IPS DF 19.7 (cell line): ENCODE measurements at regions not wholly inside any gene's neighbourhood (a gene's known extent, or its start where the extent isn't known, plus 50 kb on each side); places are given as distances from the start of the nearest gene placed in this dataset.

Experiments used
- DNase-seq: peaks from one replicate; pipeline ENCODE4 v3.0.0-alpha.2; 2013; ENCODE audit warnings: low read depth, low spot score

DNA sequence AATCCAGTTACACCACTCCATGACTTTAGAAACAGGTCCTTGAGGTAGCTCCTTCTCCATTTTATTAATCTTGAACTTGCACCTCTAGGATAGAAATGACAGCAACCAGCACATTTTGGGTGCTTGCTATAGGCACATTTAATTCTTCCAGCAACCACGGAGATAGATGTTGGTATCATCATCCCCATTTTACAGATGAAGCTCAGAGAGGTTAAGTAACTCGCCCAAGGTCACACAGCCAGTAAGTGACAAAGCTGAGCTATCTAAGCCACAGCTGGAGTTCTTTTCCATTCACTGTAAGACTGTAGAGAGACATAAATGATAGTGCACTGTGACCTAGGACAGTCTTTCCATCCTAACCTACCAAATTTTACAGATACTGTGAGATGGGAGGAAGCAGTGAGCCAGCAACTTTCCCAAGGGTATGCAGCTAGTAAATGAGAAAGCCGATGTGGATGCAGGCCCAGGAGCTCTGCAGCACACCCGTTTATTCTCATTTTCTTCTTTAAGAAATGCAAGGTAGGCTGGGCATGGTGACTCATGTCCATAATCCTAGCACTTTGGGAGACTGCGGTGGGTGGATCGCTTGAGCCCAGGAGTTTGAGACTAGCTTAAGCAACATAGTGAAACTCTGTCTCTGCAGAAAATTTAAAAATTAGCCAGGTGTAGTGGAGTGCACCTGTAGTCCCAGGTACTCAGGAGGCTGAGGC lies 103.2 kb downstream of the TBX5 start:
- DNase-seq = no peak

DNA sequence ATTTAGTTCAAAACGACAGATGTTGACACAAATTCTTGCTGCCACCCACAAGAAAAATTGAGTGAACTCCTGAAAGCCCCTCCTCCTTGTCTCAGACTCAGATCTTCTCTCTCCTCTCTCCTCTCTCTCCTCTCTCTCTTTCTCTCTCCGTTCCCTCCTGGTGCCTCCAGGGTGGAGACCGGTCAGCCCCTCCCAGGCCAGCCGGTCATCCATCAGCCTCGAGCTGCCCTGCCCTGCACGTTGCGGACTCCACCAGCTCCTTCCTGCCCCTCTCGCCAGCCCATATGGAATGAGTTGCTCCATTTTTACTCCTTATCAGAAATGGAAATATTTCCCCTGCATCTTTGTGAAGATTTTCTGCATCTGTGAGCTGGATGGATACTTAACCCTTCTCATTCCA lies 103.8 kb downstream of the TBX5 start:
- DNase-seq = no peak

DNA sequence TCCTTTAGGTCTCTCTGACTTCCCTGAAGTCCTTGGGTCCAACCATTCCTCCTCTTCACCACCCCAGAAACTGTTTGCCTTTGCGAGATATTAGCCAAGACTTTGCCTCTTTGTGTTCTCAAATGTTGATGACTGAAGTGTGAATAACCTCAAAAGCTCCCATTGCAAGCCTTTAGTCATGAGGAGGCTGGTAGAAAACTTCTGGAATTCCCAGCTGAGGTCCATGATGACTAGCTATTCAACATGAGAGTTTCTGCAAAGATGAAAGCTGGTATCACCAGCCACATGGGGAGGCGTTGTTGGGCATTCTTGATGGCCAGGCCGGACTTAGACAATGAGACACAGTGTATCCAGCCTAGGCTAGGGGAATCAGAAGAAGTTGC lies 111.7 kb downstream of the TBX5 start:
- DNase-seq = no peak

DNA sequence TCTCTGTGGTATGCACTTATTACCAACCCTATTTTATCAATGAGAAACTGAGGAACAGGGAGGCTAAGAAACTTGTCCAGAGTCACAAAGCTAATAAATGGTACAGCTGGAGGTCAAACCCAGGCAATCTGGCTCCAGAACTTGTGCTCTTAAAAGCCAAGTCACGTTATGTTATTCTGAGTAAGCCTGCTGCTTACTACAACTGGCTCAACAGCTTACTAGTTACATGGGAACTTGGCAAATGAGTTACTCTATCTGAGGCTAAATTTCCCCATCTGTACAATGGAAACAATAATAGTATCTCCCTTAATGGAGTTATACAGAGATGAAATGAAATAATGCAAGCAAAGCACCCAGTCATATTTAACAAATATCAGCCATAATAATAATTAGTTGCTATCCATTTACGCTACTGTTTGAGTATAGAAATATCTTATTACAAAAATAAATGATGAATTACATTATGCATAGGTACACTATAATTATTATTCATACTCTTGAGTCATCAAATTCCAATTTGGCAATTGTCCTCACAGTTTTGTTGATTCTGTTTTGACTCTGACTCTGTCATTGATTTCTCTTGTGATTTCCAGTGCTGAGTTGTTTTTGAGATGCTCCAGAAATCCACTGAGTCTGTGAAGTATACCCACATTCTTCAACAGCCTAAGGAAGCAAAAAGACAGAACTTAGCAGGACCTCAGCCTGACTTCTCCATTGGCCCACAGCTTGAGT lies 112.2 kb downstream of the TBX5 start:
- no peak for DNase-seq

DNA sequence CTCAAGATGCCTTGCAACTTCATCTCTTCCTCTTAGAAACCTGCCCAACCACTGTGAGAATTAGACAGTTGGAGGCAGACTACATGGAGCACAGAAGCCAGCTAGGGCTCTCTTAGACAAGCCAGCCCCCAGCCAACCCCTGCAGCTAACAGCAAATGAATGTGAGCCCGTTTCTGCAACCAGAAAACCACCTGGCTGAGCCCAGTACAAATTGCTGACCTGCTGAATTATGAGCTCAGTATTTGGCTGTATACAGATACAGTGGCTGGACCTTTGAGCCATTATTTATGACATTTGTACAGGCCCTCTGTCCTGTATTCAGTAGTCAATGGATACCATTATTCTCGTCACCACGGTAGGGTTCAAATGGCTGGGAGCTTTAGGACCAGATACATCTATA lies 112.9 kb downstream of the TBX5 start:
- DNase-seq = no peak

DNA sequence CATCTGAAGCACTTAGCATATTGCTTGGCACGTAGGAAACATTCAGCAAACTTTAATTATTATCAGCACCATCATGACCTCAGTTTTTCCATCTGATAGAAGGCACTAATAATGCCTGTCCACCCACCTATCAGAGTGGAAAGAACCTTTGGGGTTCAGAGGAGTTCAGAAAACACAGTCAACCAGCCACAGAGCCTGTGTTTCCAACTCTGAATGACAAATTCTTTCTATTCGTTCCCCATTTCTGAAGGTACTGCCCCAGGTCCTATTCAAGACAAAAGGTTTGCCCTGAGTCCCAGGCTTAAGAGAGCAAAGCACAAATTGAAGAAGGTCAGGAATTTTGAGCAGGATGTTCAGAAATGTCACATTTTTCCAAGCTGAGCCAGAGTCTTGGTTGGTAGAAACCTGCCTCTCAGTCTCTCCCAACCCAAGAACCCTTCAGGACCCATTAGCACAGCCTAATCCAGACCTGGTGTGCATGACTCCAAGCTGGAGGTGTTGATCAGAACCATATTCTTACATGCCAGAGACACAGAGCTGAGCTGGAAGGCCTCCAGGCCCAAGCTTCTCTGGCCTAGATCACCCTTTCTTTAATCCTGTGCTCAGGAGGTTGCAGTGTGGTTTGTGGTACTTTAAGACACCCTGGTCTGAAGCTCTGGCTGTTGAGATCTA lies 114.4 kb downstream of the TBX5 start:
- DNase-seq = no peak

DNA sequence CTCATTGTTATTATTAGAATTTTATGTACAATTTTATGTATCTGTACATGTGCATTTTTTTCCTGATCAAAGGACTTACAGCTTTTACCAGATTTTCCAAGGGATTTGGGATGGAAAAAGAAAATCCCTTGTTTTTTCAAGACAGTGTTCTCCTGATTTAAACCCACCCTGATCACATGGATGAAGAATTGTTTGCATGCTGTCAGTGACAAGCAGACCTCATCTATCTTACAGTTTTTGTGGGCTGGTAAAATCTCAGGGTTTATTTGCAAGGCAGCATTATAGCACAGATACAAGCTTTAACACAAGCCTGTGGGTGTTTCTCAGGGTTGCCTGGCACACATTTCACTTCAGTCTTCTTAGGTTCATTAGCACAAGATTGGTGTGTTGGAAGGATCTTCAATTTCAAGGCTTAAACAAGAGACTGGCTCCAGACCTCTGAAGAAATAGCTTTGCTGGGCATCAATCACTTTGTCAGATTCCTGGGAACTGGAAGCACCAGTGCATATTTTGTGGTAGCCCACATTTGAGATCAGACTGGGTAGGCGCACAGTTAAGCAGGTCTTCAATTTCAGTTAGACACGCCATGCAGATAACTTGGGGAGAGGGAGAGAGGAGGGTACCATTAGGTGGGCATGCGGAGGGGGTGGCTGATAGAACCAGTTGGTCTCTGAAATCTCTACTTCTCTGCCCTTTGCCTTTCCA lies 118.0 kb downstream of the TBX5 start:
- DNase-seq = no peak

DNA sequence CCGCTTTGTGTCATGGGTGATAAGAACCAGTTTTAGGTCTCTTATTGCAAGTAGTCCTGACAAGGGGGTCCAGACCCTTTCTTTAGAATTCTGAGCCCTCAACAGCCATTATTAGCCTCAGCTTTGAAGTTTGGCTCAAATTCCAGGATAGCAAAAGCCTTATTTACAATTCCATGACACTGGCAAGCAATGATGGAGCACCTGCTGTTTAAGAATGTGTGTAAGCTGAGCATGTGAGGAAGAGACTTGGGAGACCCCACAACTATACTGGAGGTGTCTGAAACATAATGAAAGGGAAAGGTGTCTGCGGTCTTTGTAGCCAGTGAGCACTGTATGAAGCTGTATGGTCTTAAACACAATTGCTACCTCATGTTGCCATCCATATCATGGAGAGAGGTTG lies 119.8 kb downstream of the TBX5 start:
- DNase-seq = no peak

DNA sequence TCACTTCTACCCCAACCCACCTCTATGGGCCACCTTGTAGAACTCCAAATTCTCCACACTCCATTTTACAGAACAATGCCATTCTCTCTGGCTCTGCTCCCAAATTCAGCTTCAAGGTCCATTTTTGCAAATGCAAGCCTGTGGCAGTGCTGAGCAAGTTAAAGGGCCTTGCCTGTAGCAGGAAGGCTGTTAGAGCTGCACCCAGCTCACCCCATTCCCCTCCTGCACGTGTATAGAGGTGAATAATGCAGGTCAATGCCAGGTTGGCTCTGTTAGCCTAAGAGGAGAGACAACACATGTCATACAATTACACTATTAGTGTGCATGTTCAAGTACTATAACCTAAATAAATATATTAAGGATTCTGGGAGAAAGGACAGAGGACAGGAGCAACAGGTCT lies 120.4 kb downstream of the TBX5 start:
- no peak for DNase-seq

DNA sequence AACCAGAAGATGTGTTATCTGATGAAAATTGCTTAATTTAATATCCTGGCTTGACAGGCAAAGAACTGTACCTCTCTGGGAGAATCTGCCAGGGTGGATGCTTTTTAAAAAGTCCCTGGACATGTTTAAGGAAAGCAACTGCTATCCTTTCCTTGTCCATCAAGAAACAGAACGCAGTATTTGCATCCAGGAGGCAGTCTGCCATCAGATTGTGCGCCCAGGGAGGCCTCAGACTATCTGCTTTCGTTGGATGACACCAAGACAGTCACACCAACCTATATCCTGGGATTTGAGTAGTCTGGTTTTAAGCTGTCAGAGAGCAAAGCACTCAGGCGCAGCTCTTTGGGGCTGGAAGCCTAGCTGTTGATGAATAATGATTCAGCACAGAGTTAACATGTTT lies 121.9 kb downstream of the TBX5 start:
- no peak for DNase-seq

DNA sequence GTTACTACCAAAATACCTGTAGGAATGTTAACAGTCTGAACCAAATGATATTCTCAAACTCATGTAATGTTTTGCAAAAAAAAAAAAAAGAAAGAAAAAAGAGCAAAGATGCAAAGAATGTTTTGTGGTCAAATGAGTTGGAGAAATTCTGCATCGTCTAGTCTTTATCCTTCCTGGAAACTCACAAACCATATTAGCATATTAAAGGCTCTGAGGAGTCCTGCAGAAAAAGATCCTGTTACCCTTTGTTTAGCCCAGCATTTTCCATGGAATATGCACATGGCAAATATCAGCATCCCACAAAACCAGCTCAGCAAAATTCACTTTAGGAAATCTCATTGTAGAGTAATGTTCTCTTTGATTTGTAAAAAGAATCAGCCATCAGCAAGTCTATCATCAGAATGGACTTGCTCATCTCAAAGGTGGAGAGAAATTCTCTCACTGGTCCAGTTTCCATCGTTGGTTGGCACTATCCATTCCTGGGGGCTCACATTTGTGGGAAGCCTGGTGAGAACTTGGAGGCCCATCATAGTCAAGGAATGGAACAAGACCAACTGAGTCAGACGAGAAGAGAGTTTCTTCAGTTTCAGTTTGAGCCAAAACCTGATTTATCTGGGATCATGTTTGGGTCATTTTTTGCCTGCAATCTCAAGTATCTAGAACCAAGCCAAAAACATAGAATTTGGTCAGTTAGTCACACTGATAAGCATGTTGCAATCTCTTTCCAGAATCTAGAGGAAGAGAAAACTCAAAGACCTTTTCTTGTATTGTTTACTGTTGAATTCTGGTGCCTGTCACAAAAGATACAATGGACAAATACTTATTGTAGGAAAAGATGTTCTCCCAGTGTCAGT lies 129.8 kb downstream of the TBX5 start:
- peak; percentile 82 for DNase-seq

DNA sequence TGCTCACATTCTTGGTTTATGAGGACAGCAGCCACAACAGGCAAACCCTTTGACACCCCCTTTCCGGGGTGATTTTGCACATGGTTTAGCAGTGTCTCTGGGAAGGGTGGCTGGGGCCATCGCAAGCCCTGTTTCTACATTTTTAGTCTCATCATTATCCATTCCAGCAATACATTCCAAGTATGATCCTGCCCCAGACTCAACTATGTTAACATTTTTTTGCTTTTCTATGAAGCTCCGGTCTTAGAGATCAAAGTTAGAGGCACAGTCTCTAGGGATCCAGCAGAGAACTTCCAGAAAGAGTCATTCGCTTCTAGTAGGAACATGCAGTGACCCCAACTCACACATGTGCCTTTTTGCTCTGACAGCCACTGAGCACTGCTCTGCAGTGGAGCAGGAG lies 130.9 kb downstream of the TBX5 start:
- no peak for DNase-seq

DNA sequence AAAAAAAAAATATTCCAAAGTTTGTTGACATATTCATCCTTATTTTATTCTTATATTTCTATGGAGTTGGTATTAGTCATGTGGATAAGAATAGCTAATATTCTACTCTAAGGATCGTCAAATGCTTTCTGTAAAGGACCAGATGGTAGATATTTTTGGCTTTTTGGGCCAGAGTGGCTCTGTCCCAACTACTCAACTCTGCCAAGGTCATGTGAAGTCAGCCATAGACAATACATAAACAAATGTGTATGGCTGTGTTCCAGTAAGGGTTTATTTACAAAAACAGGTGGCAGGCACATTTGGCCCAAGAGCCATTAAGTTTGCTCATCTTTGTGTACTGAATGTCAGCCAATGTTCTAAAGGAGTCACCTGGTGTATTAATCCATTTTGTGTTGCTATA lies 131.8 kb downstream of the TBX5 start:
- no peak for DNase-seq

DNA sequence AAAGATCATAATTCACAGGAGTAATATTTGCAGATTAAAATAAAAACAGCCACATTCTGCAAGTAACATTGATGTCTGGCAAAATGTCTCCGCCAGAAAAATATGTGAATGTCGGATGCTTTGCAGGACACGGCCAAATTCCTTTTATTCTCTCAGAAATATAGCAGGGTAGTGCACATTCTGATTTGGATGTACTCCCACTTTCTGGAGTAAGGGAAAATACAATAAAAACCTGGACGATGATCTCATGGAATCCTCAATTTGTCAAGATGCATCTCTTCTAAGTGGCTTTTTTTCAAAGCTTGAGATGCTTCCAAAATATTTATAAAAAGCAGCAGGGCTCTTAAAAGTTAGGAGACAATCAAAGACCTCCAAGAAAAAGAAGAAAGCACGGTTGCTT lies 133.3 kb downstream of the TBX5 start:
- no peak for DNase-seq

DNA sequence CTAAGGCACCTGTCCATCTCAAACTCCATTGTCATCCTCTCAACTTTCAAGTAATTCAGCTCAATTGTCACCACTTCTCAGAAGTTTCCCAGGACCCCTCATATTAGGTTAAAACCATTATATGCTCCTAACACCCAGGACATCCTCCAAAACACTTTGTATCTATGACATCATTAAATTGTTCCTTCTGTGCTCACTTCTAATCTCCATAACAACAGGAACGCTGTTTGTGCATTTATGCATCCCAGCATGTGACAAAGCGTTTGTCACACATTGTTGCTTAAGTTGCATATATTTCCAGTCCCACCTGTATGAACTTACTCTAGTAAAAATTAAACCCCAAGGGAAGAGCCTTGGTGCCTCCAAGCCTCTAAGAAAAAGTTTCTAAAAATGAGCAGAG lies 133.9 kb downstream of the TBX5 start:
- DNase-seq = no peak

DNA sequence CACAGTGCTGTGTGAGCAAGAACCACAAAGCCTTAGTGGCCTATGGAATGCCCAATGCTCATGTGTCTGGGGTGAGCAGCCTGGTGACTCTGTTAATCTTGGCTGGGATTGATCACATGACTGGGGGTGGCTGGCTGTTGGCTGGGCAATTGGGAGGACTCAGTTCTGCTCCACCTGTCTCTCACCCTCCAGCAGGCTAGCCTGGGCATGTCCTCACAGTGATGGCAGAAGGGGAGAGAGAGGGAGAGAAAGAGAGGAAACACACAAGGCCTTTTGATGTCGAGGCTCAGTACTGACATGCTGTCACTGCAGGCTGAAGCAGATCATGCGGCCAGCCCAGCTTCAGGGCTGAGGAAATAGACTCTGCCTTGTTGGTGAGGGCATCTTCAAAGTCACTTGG lies 136.8 kb downstream of the TBX5 start:
- DNase-seq = no peak

DNA sequence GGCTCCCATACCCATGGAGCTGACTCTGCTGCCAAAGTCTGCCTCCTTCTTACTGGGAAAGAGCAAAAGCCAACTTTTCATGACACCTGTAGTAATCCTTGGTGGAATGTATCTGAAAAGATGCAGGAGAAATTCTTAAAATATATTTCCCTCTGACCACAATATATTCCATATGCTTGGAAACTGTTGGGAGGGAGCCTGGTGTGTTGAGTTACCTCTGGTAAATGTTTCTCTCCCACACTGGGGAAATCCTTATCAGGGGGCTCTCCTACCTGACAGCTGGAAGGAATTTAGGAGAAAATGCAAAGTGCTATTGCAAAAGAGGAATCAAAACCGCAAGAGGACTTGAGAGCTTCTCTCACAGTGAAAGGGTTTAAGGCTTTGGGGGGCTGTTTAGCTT lies 139.4 kb downstream of the TBX5 start:
- no peak for DNase-seq

DNA sequence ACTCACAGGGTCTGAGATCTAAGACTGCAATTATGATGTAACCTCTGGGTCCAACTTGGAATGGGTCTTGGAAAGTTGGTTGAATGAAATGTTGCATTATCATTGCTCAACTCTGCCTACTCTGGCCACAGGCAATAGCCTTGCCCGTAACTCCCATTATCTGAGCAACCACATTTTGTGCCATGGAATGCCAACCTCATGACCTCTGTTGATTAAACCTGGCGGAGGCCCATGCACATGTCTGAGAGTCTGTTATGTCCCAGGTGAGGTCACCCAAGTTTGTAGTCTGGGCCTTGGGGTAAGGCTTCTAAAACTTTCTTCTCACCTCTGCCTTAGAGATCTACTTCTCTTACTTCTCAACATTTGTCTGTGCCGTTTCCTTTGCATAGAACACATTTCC lies 140.9 kb downstream of the TBX5 start:
- no peak for DNase-seq

DNA sequence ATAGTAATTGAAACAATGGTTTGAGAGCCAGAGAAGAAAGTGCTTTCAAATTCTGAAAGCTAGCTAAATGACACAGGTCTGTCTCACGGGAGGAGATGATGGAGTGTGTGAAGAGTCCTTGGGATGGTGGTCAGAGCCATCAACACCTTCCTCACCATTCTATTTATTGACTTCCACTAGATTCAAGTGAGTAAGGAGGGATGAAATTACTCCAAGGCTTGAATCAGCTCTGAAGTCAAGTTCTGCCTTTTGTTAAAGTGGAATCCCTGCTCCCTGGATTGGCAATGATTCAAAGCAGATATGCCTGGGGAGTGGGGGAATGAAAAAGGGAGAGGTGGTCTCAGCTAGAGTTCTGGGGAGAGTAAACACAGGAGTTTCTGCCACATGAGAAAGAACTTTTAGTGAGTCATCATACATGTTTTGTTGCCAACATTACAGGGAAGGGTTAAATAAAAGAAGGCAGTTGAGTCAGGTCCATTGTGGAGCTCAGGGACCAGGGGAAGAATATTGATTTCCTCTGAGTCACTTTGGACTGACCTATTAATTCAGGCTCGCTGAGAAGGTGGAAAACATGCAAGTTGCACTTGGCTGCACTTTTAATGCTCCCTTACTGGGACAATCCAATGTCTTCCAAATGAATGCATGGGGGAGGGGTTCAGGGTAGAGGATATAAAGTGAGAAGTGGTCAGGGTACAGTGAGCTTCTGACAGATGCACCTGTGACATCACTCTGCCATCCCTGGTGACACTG lies 142.7 kb downstream of the TBX5 start:
- DNase-seq = no peak

DNA sequence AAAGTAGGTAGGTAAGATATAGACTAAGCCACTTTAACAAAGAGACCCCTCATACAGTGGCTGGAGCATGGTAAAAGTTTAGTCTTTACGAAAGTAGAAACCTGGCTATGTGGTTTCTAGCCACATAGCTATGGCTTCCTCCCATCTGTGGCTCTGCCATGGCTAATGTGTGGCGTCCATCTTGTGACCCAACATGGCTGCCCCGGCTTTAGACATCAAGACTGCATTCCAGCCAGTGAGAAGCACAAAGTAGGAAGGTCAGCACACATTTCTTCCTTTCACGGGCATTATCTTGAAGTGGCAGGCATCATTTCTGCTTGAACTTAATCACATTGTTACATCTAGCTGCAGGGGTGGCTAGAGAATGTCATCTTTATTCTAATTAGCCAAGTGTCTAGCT lies 148.3 kb downstream of the TBX5 start:
- DNase-seq = no peak

DNA sequence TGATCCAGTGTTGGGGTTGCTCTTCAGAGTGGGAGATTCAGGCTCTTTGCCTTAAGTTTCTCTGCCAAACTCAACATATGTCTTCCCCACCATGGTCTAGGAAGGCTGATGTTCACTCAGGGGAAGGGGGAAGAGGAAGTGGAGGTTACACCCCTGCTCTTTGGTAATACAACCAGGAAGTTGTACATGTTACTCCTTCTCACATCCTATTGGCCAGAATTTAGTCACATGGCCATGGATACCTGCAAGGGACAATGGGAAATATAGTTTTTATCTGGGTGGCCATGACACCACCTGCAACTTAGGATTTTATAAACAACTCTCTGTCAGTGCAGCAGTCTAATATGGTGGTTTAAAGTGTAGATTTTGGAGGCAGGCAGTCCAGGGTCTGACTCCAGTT lies 150.9 kb downstream of the TBX5 start:
- no peak for DNase-seq
